Non-pigmented ciliary epithelial cell (primary cell): ENCODE measurements at regions not wholly inside any gene's neighbourhood (a gene's known extent, or its start where the extent isn't known, plus 50 kb on each side); places are given as distances from the start of the nearest gene placed in this dataset.
A peak's percentile ranks its signal among the peaks of the same experiment; 100 is the strongest.
"Not testable (repeated sequence)": the region's sequence is repeated elsewhere in the genome, so short reads cannot be mapped to it uniquely, and the experiment has no call there.

Source experiments
- DNase-seq: peaks from one replicate; pipeline ENCODE4 v3.0.0-alpha.2; 2010; ENCODE audit warnings: low read depth

GRCh38 chr12:102666176-102666575 is 185.8 kb upstream of the IGF1 start:
- DNase-seq, result not testable (repeated sequence)

DNA sequence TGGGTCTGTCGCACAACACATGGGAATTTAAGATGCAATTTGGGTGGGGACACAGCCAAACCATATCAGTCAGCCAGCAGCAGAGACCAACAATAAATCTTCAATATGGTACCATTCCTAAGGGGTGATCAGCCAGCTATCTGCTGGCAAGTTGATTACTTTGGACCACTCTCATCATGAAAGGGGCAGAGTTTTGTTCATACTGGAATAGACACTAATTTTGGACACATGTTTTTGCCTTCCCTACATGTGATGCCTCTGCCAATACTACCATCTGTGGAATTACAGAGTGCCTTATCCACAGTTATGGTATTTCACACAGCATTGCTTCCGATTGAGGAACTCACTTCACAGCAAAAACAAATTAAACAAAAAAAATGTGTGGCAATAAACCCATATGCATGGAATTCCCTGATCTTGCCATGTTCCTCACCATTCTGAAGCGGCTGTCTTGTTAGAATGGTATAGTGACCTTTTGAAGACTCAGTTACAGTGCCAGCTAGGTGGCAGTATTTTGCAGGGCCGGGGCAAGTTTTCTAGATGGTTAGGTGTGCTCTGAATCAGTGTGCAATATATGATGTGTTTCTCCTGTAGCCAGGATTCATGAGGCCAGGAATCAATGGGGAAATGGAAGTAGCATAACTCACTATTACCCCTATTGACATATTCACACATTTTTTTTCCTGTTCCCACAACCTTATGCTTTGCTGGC is 179.0 kb upstream of the IGF1 start:
- no peak for DNase-seq

DNA sequence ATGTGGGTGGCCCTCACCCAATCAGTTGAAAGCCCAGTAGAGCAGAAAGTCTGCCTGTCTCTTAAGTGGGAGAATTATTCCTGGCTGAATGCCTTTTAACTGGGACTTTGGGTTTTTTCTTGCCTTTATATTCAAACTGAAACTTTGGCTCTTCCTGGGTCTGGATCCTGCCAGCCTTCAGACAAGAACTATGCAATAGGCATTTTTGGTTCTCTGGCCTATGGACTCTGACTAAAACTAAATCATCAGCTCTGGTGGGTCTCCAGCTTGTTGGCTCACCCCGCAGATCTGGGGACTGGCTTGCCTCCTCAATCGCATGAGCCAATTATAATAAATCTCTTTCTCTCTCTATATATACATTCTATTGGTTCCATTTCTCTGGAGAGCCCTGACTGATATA is 173.0 kb upstream of the IGF1 start:
- DNase-seq, result no peak

DNA sequence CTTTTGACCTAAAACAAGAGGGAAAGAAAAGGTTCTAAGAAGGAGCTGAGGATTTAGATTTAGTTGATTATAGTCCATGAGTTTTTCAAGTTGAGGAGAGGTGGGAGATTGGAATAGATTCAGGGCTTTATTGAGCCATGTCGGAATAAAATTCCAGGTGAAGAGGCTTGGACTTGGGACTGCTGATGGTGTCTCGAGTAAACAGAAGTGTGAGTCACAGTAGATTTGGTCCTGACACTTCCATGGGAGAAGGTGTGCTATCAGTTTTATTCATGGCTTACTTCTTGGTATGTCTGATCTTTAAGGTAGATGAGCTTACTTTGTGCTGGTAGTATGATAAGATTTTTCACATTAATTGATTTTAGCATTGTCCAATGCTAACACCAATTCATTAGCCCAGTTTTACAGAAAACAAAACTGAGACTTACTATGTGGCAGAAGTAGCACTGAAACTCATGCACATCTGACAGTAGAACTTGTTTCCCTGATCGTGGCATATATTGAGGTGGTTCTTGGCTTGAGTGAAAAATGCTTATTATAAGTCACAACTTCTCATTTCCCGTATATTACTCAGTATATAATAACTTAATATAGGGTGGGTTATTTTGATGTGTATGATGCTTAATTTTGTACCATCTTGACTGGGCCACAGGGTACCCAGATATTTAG is 172.4 kb upstream of the IGF1 start:
- no peak for DNase-seq

- DNase-seq, result no peak
Measured at GRCh38 chr12:102645968-102646367, 165.6 kb upstream of the IGF1 start.

DNA sequence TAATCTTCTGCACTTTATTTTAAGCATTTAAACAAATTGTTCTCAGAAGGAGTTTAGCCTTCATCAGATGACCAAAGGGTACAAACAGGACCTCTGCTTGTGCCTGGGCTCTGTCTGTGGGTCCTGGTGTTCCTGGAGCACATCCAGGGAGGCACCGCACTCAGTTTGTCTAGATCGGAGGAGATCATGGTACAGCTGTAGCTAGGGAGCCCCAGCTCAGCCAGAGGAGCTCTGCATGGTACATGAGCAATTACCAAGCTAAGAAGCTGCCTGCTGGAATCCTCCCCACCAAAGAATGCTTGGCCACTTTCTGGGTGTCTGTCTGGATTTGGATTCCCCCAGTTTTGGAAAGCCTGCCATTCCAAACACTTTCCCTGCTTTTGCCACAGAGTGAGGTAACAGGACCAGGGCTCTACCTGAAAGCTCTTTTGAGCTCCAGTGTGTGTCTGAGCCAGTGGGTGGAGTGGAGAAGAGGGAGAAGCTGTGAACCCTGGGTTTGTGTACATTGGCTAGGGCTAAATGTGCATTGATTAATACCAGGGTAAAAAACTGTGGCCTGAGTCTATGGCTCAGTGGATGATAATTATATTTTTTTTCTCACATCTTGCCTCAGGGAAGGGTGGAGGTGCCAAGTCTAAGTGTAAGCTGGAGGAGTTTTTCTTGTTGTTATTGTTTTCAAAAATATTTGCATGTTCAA is 163.7 kb upstream of the IGF1 start:
- no peak for DNase-seq

DNA sequence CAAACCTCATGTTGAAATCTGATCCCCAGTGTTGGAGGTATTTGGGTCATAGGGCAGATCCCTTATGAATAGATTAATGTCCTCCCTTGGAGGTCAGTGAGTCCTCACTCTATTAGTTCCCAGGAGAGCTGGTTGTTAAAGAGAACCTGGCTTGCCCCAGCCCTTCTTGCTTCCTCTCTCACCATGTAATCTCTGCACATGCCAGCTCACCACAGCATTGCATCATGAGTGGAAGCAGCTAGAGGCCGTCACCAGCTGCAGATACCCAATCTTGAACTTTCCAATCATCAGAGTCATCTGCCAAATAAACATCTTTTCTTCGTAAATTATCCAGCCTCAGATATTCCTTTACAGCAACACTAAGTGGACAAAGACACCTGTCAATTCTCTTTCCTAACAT is 161.8 kb upstream of the IGF1 start:
- DNase-seq, result no peak

- not testable (repeated sequence) for DNase-seq
Measured at GRCh38 chr12:102640658-102641057, 160.3 kb upstream of the IGF1 start.

GRCh38 chr12:102638777-102639176 is 158.4 kb upstream of the IGF1 start:
- DNase-seq, result peak; percentile 24

GRCh38 chr12:102633981-102634605 is 153.7 kb upstream of the IGF1 start:
- DNase-seq, result peak; percentile 34

GRCh38 chr12:102631274-102631673 is 150.9 kb upstream of the IGF1 start:
- DNase-seq, result peak; percentile 51

- no peak for DNase-seq
Measured at GRCh38 chr12:102629262-102629888, 149.0 kb upstream of the IGF1 start.

DNA sequence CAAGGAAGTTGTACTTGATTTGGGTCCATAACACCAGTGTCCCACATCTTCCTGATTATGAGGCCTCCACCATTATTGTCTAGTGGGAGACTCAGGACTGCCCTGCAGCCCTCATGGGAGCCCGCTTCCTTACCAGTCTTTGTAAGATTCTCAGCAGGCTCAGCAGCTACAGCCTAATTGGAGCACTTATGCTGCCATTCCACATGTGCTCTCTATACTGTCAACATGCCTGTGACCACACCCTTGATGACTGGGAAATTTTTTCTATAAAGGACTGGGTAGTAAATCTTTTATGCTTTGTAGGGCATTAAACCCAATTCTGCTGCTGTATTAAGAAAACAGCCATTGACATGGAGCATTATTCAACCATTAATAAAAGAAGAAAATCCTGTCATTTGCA is 145.5 kb upstream of the IGF1 start:
- DNase-seq, result no peak

DNA sequence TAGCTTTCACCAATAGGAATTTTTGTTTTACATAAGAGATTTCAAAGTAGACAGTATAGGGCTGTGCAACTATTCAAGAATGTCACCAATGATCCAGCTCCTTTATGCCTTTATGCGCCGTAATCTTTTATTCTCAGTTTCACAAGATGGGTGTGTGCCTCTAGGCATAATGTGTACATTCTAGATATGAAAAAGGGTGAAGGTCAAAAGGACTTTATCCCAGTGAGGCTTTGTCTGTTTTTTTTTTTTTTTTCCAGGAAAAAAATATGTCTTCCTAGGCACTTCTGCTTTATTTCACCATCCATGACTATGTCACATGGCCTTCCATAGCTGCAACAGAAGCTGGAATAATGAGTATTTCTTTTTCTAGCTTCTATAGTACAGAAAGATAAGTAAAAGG is 142.3 kb upstream of the IGF1 start:
- DNase-seq, result no peak

DNA sequence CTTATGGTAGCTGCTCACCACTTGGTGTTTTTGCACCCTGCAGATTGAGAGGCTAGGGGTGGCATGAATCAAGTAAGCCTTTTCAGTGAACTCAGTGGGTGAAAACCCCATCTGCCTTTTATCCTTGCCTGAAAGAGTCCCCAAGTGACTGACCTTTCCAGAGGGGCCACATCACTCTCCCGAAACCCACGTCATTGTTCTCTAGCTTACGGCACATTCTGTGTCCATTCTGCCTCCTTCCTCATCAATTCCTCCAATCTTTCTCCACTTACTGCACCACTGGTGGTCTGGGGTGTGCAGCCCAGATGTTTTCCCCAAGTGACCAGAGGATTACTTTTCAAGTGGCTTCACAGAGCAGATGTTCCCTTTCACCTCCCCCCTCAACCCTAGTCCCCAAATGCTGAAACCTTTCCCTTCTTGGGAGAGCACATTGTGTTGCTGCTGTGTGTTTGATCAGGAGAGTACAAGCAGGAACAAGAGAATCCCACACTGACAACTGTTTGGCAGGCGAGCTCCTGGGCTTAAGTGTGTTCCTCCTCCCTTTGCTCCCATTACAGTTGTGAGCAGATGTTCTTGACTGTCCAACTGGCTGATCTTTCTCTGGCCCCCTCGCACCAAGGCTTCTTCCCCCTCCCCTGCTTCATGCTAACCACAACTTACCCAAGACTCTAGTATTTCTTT is 138.0 kb upstream of the IGF1 start:
- no peak for DNase-seq

DNA sequence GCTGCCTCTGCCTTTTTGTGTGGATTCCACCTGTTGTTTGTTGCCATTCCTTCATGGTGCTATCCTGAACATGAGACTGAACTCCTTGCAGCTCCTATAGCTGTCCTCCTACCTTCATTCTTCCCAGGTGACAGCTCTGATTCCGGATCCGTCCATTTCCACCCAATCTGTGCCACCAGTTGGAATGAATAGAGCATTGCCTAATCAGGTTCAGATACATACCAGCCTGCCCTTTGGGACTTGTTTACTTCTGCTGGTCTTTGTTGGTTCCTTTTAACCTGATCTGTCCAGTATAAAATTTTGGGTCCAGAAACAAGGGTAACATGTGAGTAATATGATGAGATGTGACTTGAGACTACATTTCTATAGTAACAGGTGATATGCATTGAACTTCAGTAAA is 136.3 kb upstream of the IGF1 start:
- no peak for DNase-seq

DNA sequence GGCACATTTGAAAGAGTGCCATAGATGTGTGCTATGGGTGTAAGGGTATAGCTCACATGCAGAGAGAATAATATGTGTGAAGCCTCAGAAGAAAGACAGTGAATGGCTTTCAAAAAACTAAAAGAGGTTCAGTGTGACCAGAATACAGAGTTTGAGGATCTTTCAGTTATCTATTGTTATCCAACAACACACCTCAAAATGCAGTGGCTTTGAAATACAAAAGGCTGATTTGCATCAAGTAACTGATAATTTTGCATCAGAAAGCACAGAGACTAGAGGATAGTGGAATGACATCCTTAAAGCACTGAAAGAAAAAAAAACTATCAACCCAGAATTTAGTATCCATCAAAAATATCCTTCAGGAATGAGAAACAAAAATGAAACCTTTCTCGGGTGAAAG is 131.6 kb upstream of the IGF1 start:
- no peak for DNase-seq

GRCh38 chr12:102609996-102610395 is 129.6 kb upstream of the IGF1 start:
- DNase-seq, result no peak

- no peak for DNase-seq
Measured at GRCh38 chr12:102603021-102603420, 122.7 kb upstream of the IGF1 start.

GRCh38 chr12:102602521-102602920 is 122.2 kb upstream of the IGF1 start:
- no peak for DNase-seq

DNA sequence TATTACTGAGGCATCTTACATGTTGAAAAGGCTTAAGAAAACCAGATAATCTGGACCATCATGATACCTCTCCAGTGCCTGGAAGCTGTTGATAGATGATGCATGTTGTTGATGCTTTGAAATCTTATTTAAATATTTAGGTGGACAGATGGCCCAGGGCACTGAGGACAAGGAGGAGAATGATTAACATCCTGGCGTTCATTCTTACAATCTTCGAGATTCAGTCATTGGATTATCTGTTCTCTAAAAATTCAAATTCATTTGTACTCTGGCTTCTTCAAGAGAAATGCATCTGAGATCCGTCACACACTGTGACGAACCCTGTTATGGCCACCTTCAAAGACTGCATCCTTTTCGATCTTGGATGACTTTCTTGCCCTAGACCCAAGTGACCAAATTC is 121.3 kb upstream of the IGF1 start:
- no peak for DNase-seq

GRCh38 chr12:102596687-102597086 is 116.3 kb upstream of the IGF1 start:
- DNase-seq, result no peak
